HG02678 (cell line): ENCODE measurements at regions not wholly inside any gene's neighbourhood (a gene's known extent, or its start where the extent isn't known, plus 50 kb on each side); places are given as distances from the start of the nearest gene placed in this dataset.
"Not testable (repeated sequence)": the region's sequence is repeated elsewhere in the genome, so short reads cannot be mapped to it uniquely, and the experiment has no call there.

ENCODE experiments used
- ATAC-seq: cut with Tn5 transposase; IDR thresholded peaks from one replicate; pipeline ENCODE4 v1.9.1; 2021; ENCODE audit warnings: mild to moderate bottlenecking, moderate library complexity; ENCODE audit not compliant: unreplicated experiment

GRCh38 chrX:75873993-75874392 lies 88.9 kb upstream of the MAGEE2 start:
- ATAC-seq = no peak

DNA sequence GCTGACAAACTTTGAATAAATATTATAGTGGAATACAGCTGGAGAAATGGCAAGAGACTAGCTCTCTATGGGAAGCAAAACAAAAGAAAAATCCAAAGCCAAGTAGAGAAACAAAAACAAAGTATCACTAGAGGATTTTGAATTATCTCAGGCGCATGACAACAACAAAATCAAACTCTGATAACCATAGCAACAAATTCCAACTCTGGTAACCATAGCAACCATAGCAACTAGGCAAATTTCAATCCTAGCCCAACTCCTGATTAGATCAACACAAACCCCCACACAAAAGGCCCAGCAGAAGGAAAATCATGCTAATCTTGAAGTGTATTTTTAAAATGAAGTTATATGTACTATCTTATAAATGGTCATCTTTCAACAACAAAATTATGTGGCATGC lies 98.4 kb upstream of the MAGEE2 start:
- ATAC-seq = no peak

GRCh38 chrX:75887833-75888232 lies 102.8 kb upstream of the MAGEE2 start:
- ATAC-seq = no peak

DNA sequence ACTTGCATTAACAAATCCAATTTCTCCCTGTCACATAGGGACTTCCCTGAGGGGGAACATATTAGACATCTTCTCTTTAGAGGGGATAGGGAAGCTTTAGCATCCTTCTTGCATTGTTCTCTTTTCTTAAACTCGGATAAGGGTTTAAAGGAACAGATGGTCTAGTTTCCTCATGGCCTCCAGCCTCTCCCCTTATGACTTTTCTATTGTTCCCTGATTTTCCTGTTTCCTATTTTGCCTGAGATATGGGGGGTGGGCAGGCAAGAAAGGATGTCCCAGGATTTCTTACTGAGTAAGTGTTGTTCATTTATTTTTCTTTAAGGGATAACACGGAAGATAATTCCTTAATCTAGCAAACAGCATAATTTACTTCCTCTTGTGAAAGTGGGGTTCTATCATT lies 107.7 kb upstream of the MAGEE2 start:
- no peak for ATAC-seq

- no peak for ATAC-seq
These were observed 108.2 kb upstream of the MAGEE2 start for GRCh38 chrX:75893281-75893680.

DNA sequence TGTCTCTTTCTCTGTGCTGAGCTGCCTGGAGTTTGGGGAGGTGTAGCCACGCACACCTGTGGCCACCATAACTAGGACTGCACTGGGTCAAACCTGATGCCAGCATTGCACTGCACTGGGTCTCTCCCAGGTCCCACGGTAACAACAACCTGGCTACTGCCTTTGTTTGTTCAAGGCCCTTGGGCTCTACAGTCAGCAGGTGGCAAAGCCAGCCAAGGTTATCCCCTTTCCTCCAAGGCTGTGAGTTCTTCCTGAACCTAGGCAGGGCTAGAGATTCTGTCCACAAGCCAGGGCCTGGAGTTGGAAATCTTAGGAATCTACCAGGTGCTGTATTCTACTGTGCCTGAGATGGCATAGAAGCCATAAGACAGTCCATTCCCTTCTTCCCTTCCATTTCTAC lies 126.7 kb upstream of the MAGEE2 start:
- no peak for ATAC-seq

GRCh38 chrX:75957107-75957610 lies 172.1 kb upstream of the MAGEE2 start:
- ATAC-seq = no peak

GRCh38 chrX:75961321-75961720 lies 176.3 kb upstream of the MAGEE2 start:
- ATAC-seq = not testable (repeated sequence)

DNA sequence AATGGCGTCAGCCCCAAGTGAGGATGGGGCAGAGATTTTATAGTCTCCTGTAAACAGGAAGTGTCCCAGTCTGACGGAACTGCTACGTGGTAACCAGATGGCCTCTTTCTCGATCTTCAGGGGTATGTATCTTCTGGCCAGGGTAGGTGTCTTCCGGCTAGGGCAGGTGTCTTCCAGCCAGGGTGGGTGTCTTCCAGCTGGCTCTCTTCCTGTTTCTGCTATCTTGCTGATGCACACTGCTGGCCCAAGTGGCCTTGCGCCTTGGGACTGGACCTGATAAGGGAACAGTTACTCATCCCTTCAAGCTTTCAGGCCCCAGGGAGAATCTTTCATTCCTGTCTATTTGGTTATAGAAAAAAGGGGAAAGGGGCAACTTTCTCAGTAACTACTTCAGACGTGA lies 178.7 kb upstream of the MAGEE2 start:
- no peak for ATAC-seq

DNA sequence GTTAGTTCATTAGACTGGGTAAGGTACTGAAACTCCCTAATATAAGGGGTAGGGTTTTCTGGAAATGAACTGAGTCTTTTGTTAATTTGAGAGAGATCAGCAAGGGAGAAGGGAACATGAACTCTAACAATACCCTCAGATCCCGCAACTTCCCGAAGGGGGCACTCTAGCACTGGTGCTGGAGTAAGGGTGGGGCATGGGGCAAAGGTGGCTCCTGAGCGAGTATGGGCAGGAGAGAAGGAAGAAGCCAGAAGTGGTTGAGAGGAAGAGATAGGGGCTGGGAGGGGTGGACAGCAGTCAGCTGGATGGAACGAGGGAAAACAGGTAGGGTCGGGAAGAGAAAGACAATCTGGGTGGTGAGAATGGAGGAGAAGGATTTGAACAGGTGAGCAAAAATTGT lies 183.2 kb upstream of the MAGEE2 start:
- no peak for ATAC-seq

- no peak for ATAC-seq
These were observed 185.9 kb upstream of the PBDC1 start for GRCh38 chrX:75986976-75987375.

DNA sequence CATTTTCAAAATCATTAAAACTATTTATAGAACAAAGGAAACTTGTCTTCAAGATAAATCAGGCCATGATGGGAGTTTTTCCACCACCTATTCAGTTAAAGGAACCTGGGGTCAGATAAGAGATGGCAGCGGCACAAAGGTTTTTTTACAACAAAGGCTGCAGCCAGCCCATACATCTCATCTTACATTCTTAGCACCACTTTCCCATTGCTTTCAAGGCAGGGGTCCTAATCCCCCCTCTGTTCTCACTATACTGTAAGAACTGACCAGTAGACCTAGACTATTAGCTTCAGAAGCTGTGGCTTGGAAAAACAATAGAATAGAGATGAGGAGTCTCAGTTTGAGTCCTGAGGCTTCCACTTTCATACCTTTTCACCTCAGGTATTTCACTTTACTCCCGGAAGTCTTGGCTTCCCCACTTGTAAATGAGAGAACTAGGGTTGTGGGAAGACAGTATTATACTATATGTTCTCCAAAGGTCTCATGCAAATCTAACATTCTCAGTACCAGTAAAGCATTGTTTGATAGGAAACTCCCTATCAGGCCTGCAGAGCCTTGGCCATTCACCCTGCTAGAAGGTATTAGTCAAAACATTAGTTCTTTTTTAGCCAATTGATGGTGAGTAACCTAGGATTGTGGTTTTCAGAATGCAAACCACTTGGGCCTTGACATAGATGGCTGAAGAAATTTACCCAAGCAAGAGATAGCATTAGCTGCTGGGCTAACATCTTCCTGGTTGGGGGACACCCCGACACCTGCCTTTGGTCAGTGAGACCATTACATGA lies 182.9 kb upstream of the PBDC1 start:
- ATAC-seq = peak; percentile 86

GRCh38 chrX:75997692-75998091 lies 175.2 kb upstream of the PBDC1 start:
- no peak for ATAC-seq

DNA sequence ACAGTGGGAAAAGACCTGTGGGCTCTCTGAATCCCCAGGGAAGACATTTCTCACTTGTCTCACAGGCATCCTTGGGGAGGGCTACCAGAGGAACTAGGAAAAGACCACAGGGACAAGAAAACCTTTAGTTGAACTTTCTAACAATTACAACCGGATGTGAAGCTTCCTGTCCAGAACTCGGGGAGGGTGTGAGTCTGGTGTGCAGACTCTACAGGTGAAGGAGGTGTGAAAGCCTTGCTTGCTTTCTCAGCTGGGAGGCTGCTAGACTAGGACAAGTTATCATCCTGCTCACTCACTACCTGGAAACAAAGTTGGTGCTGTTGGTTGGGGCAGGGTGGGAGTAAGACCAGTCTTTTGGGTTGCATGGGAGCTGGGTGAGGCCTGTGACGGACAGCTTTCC lies 158.5 kb upstream of the PBDC1 start:
- no peak for ATAC-seq

GRCh38 chrX:76026292-76026691 lies 146.6 kb upstream of the PBDC1 start:
- no peak for ATAC-seq

DNA sequence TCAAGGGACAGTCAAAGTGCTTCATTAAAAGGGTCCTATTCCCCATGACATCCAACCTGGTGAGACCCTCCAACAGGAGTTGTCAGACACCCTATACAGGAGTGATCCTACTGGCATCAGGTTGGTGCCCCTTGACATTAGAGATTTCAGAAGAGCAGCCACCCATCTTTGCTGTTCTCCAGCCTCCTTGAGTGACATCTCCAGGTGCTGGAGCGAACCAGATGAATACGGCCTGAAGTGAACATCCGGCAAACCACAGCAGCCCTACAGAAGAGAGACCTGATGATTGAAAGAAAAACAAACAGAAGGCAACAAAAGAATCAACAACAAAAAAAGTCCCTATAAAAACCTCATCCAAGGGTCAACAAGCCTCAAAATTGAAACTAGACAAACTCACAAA lies 146.1 kb upstream of the PBDC1 start:
- no peak for ATAC-seq

- ATAC-seq = no peak
These were observed 143.5 kb upstream of the PBDC1 start for GRCh38 chrX:76029385-76029784.

- no peak for ATAC-seq
These were observed 108.0 kb upstream of the PBDC1 start for GRCh38 chrX:76064825-76065224.

DNA sequence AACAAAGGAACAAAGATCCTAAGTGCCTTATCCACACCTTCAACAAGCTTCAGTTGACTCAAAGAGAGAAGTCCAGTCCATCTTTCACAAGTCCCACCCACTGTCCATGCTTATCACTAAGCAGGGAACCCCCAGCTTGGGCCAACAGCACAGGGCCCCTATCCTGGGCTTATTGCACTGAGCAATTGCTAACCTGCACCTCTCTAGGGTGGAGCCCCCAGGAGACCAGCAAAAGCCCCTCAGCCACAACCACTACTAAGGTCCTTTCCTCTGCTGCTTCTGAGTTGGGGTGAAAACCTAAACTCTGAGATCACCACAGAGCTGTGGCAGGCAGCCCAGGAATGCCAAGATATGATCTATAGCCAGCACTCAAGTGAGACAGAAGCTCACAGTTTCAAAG lies 96.7 kb upstream of the PBDC1 start:
- ATAC-seq = no peak

GRCh38 chrX:76109654-76110053 lies 63.2 kb upstream of the PBDC1 start:
- no peak for ATAC-seq
